Breast epithelium (tissue), 3 donors: ENCODE measurements at regions not wholly inside any gene's neighbourhood (a gene's known extent, or its start where the extent isn't known, plus 50 kb on each side); places are given as distances from the start of the nearest gene placed in this dataset.

ENCODE experiments used
- CTCF ChIP-seq, 3 donors: fragments of 450-650 bp; IDR thresholded peaks; one replicate each; pipeline ENCODE4 v1.5.1; 2016 to 2017; ENCODE audit warnings: antibody characterized with exemption in 3 of 3, mild to moderate bottlenecking in 3 of 3, moderate library complexity in 3 of 3
- POLR2A ChIP-seq: fragments of 450-650 bp; IDR thresholded peaks from one replicate; pipeline ENCODE4 v1.6.1; 2016; ENCODE audit warnings: antibody characterized with exemption, mild to moderate bottlenecking, moderate library complexity
- POLR2AphosphoS5 ChIP-seq, 3 donors: sonication (generic); formaldehyde crosslinking; IDR thresholded peaks; one replicate each; pipeline ENCODE4 v1.6.1; 2017; ENCODE audit warnings: antibody characterized with exemption in 3 of 3

GRCh38 chr20:17083738-17084137 is 143.1 kb upstream of the PCSK2 start:
- no peak for TF ChIP-seq POLR2AphosphoS5 (IDR thresholded peaks at IDR 0.05)
- no peak for TF ChIP-seq POLR2A
- TF ChIP-seq CTCF (IDR thresholded peaks at IDR 0.05), result no peak
